H1 (cell line): ENCODE measurements at regions not wholly inside any gene's neighbourhood (a gene's known extent, or its start where the extent isn't known, plus 50 kb on each side); places are given as distances from the start of the nearest gene placed in this dataset.
A peak's percentile ranks its signal among the peaks of the same experiment; 100 is the strongest.

ENCODE experiments used
- CTCF ChIA-PET: fragments of 300-600 bp; sonication (Branson Sonifier 250); formaldehyde crosslinking; loops from one replicate; lab custom pipeline; 2021; ENCODE audit not compliant: partially characterized antibody; lab: Charles Lee
- POLR2A ChIA-PET: fragments of 300-600 bp; sonication (Branson Sonifier 250); formaldehyde crosslinking; loops from one replicate; lab custom pipeline; 2021; ENCODE audit warnings: inconsistent platforms; ENCODE audit not compliant: partially characterized antibody; lab: Charles Lee
- DNase-seq, 2 experiments: peaks; one replicate each; pipeline versions ENCODE4 v3.0.0 to v3.0.0-alpha.2; 2010 to 2022; ENCODE audit warnings: low spot score in 2 of 2, low read depth in 1 of 2, mixed read lengths in 1 of 2
- FAIRE-seq: peaks from 2 replicates; lab custom pipeline; 2011; peaks lifted over from hg19 to GRCh38; lab: Jason Lieb, UNC
- H2AFZ ChIP-seq: 2 replicates; pipeline ENCODE4 v1.8.1; 2012; ENCODE audit warnings: low read length, inconsistent platforms
- H2AK5ac ChIP-seq: 2 replicates; pipeline ENCODE4 v1.6.1; 2013; ENCODE audit warnings: low read depth, low read length
- H2BK120ac ChIP-seq: replicated peaks from 2 replicates; pipeline ENCODE3; 2013; ENCODE audit warnings: low read depth, low read length, inconsistent platforms
- H2BK12ac ChIP-seq: 2 replicates; pipeline ENCODE4 v1.6.1; 2013; ENCODE audit warnings: low read depth, low read length
- H2BK15ac ChIP-seq: 2 replicates; pipeline ENCODE4 v1.6.1; 2013; ENCODE audit warnings: low read length
- H2BK20ac ChIP-seq: 2 replicates; pipeline ENCODE4 v1.6.1; 2013; ENCODE audit warnings: low read length
- H2BK5ac ChIP-seq: 2 replicates; pipeline ENCODE4 v1.6.1; 2013; ENCODE audit warnings: low read depth, low read length
- H3K14ac ChIP-seq: 2 replicates; pipeline ENCODE4 v1.6.1; 2013; ENCODE audit warnings: inconsistent platforms; ENCODE audit not compliant: insufficient read length
- H3K18ac ChIP-seq: 2 replicates; pipeline ENCODE4 v1.6.1; 2013; ENCODE audit warnings: low read length; ENCODE audit errors: extremely low read depth
- H3K23ac ChIP-seq: 2 replicates; pipeline ENCODE4 v1.6.1; 2013; ENCODE audit warnings: inconsistent platforms; ENCODE audit not compliant: insufficient read length
- H3K23me2 ChIP-seq: 2 replicates; pipeline ENCODE4 v1.6.1; 2013; ENCODE audit warnings: low read depth, low read length
- H3K27ac ChIP-seq: 2 replicates; pipeline ENCODE4 v1.6.1; 2011; ENCODE audit warnings: low read depth, low read length, inconsistent platforms
- H3K27me3 ChIP-seq, 4 experiments: replicated peaks in 1 of 4; 1 replicate in 1 of 4; 2 replicates in 3 of 4; pipeline versions ENCODE4 v1.6.1 to v1.8.1; 2011 to 2013; ENCODE audit warnings: low read length in 3 of 4, mild to moderate bottlenecking in 3 of 4, inconsistent platforms in 2 of 4, mixed read lengths in 2 of 4, moderate library complexity in 1 of 4; ENCODE audit not compliant: control insufficient read depth in 3 of 4, insufficient read depth in 3 of 4; ENCODE audit errors: extremely low read depth in 1 of 4
- H3K36me3 ChIP-seq, 4 experiments: 2 replicates each; pipeline versions ENCODE4 v1.6.1 to v1.8.1; 2011 to 2013; ENCODE audit warnings: mild to moderate bottlenecking in 4 of 4, low read length in 3 of 4, moderate library complexity in 2 of 4, control low read depth in 1 of 4, inconsistent platforms in 1 of 4; ENCODE audit not compliant: insufficient read depth in 4 of 4, control insufficient read depth in 2 of 4
- H3K4ac ChIP-seq: replicated peaks from 2 replicates; pipeline ENCODE3; 2013; ENCODE audit warnings: low read length, low read depth, mixed read lengths, inconsistent platforms; ENCODE audit not compliant: insufficient read length
- H3K4me1 ChIP-seq, 4 experiments: replicated peaks in 1 of 4; 1 replicate in 1 of 4; 2 replicates in 3 of 4; pipeline versions ENCODE4 v1.6.1 to v1.8.1; 2011 to 2013; ENCODE audit warnings: low read length in 3 of 4, inconsistent platforms in 2 of 4, mixed read lengths in 1 of 4; ENCODE audit not compliant: insufficient read depth in 4 of 4, control insufficient read depth in 3 of 4
- H3K4me2 ChIP-seq, 2 experiments: 2 replicates each; pipeline versions ENCODE4 v1.6.1 to v1.8.1; 2011 to 2013; ENCODE audit warnings: low read depth in 2 of 2, low read length in 2 of 2, control low read depth in 1 of 2, inconsistent platforms in 1 of 2, mild to moderate bottlenecking in 1 of 2; ENCODE audit not compliant: insufficient read depth in 1 of 2
- H3K4me3 ChIP-seq, 4 experiments: fragments of 200-600, 300-600 bp in 1 of 4; sonication (generic), shearing (Covaris generic), sonication (Bioruptor Twin) in 1 of 4; 2 replicates each; pipeline versions ENCODE4 v1.5.1 to v1.8.1; 2011 to 2016; ENCODE audit warnings: low read length in 4 of 4, low read depth in 3 of 4, control low read depth in 2 of 4, inconsistent platforms in 2 of 4, mild to moderate bottlenecking in 2 of 4, mixed read lengths in 1 of 4, moderate library complexity in 1 of 4; ENCODE audit not compliant: insufficient read depth in 2 of 4; ENCODE audit errors: extremely low read depth in 1 of 4
- H3K56ac ChIP-seq: replicated peaks from 2 replicates; pipeline ENCODE3; 2013; ENCODE audit warnings: low read depth, mild to moderate bottlenecking, mixed read lengths, low read length, inconsistent platforms; ENCODE audit not compliant: insufficient read length
- H3K79me1 ChIP-seq: 2 replicates; pipeline ENCODE4 v1.6.1; 2013; ENCODE audit warnings: low read depth, low read length, control low read depth
- H3K79me2 ChIP-seq, 2 experiments: 2 replicates each; pipeline versions ENCODE4 v1.6.1 to v1.8.1; 2012 to 2013; ENCODE audit warnings: low read length in 2 of 2, mild to moderate bottlenecking in 2 of 2, inconsistent platforms in 1 of 2; ENCODE audit not compliant: insufficient read depth in 2 of 2, control insufficient read depth in 1 of 2
- H3K9ac ChIP-seq, 4 experiments: replicated peaks in 1 of 4; 1 replicate in 1 of 4; 2 replicates in 3 of 4; pipeline versions ENCODE4 v1.6.1 to v1.8.1; 2011 to 2013; ENCODE audit warnings: low read depth in 3 of 4, low read length in 3 of 4, control low read depth in 2 of 4, mild to moderate bottlenecking in 2 of 4, moderate library complexity in 2 of 4, inconsistent platforms in 1 of 4; ENCODE audit errors: extremely low read depth in 1 of 4
- H3K9me3 ChIP-seq, 2 experiments: 2 replicates each; pipeline versions ENCODE4 v1.6.1 to v1.8.1; 2012 to 2013; ENCODE audit warnings: mild to moderate bottlenecking in 2 of 2, moderate library complexity in 2 of 2, control low read depth in 1 of 2, inconsistent platforms in 1 of 2, low read depth in 1 of 2, low read length in 1 of 2, mixed read lengths in 1 of 2; ENCODE audit not compliant: insufficient read depth in 2 of 2
- H4K20me1 ChIP-seq, 2 experiments: replicated peaks in 1 of 2; 2 replicates each; pipeline versions ENCODE3 to v1.8.1; 2011 to 2013; ENCODE audit warnings: inconsistent platforms in 2 of 2, low read length in 2 of 2, mild to moderate bottlenecking in 1 of 2; ENCODE audit not compliant: insufficient read depth in 2 of 2, control insufficient read depth in 1 of 2
- H4K5ac ChIP-seq: 2 replicates; pipeline ENCODE4 v1.6.1; 2013; ENCODE audit warnings: low read length, low read depth, mixed read lengths, inconsistent platforms; ENCODE audit not compliant: insufficient read length
- H4K8ac ChIP-seq: 2 replicates; pipeline ENCODE4 v1.8.0; 2013; ENCODE audit warnings: mild to moderate bottlenecking, moderate library complexity, low read length, inconsistent platforms; ENCODE audit not compliant: insufficient read depth; ENCODE audit errors: extremely low read depth
- H4K91ac ChIP-seq: replicated peaks from 2 replicates; pipeline ENCODE3; 2013; ENCODE audit warnings: low read length, mixed read lengths, inconsistent platforms; ENCODE audit not compliant: insufficient read length
- EP300 ChIP-seq, 2 experiments: IDR thresholded peaks; 1 replicate in 1 of 2; 2 replicates in 1 of 2; pipeline ENCODE4 v1.6.1; 2011 to 2012; ENCODE audit warnings: low read depth in 2 of 2, low read length in 2 of 2, mild to moderate bottlenecking in 2 of 2, borderline replicate concordance in 1 of 2, inconsistent platforms in 1 of 2, moderate library complexity in 1 of 2
- JUN ChIP-seq: IDR thresholded peaks from 2 replicates; pipeline ENCODE4 v1.6.1; 2011; ENCODE audit warnings: low read depth, mild to moderate bottlenecking, improper control_type of control experiment, low read length
- KDM1A ChIP-seq: fragments of 200-600, 300-600 bp; sonication (generic); IDR thresholded peaks from 2 replicates; pipeline ENCODE4 v1.7.1; 2016; ENCODE audit warnings: mild to moderate bottlenecking, low read length, borderline replicate concordance
- NRF1 ChIP-seq: IDR thresholded peaks from 2 replicates; pipeline ENCODE4 v1.6.1; 2011; ENCODE audit warnings: mild to moderate bottlenecking, low read depth, low read length, improper control_type of control experiment
- RAD21 ChIP-seq, 2 experiments: IDR thresholded peaks in 1 of 2; conservative IDR thresholded peaks in 1 of 2; 2 replicates each; pipeline ENCODE4 v1.6.1; 2011; ENCODE audit warnings: low read depth in 2 of 2, low read length in 2 of 2, improper control_type of control experiment in 1 of 2, inconsistent platforms in 1 of 2, mild to moderate bottlenecking in 1 of 2, moderate library complexity in 1 of 2
- RNF2 ChIP-seq: fragments of 200-900, 300-1000 bp; sonication (generic); IDR thresholded peaks from 2 replicates; pipeline ENCODE4 v1.7.1; 2016; ENCODE audit warnings: borderline replicate concordance, low read depth, mild to moderate bottlenecking, antibody characterized with exemption, low read length; ENCODE audit not compliant: poor library complexity, severe bottlenecking; ENCODE audit errors: missing control alignments
- SIX5 ChIP-seq: IDR thresholded peaks from 2 replicates; pipeline ENCODE4 v1.6.1; 2011; ENCODE audit warnings: mild to moderate bottlenecking, low read depth, low read length
- TBP ChIP-seq: IDR thresholded peaks from 2 replicates; pipeline ENCODE4 v1.6.1; 2011; ENCODE audit warnings: low read depth, low read length, improper control_type of control experiment
- USF2 ChIP-seq: IDR thresholded peaks from 2 replicates; pipeline ENCODE4 v1.6.1; 2011; ENCODE audit warnings: low read length, improper control_type of control experiment
- ZNF274 ChIP-seq: IDR thresholded peaks from 2 replicates; pipeline ENCODE4 v1.7.0; 2012; ENCODE audit warnings: low read length, borderline replicate concordance; ENCODE audit errors: extremely low read depth
- WGBS, 2 experiments: shearing (Covaris generic) in 1 of 2; methylation state at CpG; one replicate each; pipeline versions ENCODE4 v1.1.6 to v1.1.7; 2013 to 2015; ENCODE audit warnings: low lambda C conversion rate in 2 of 2, mixed read lengths in 2 of 2, inconsistent platforms in 1 of 2, low coverage in 1 of 2, missing lambda C conversion rate in 1 of 2; ENCODE audit not compliant: insufficient replicate concordance in 2 of 2, insufficient coverage in 1 of 2, insufficient read length in 1 of 2; ENCODE audit errors: extremely low coverage in 1 of 2, missing lambda C conversion rate in 1 of 2; 5-methylcytosine and 5-hydroxymethylcytosine counted together
- TF ChIP-seq, protein P1 (sequence below): IDR thresholded peaks from 2 replicates; pipeline ENCODE4 v1.6.1; 2011; ENCODE audit warnings: low read depth, mild to moderate bottlenecking, low read length; ENCODE audit not compliant: insufficient read depth

DNA sequence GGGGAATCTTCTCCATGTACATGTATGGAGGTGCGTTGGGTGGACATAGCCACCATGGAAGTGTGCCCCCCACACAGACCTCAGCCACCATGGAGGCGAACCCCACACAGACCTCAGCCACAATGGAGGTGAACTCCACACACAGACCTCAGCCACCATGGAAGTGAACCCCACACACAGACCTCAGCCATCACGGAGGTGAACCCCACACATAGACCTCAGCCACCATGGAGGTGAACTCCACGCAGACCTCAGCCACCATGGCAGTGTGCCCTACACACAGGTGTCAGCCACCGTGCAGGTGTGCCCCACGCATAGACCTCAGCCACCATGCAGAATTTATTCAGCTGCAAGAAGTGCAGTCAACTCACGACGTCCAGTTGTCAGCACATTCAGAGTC is 339.7 kb downstream of the ACTR3B start:
- no peak overlapping the region for H3K56ac ChIP-seq
- no peaks in the 10 kb centered on the region for H3K79me1 ChIP-seq
- no peaks in the 10 kb centered on the region for H3K79me2 ChIP-seq
- H2BK20ac ChIP-seq: no peak overlapping the region
- no peaks in the 10 kb centered on the region for H3K36me3 ChIP-seq
- ChIA-PET CTCF (interaction anchor here (1.6 kb wide), 1 partner anchor 14 kb away, joined by 5 read pairs; no protein-coding TSS in a partner anchor), POLR2A (no interaction called here)
- no peaks in the 10 kb centered on the region for H3K23me2 ChIP-seq
- H3K27ac ChIP-seq: no peak overlapping the region
- H3K27me3 ChIP-seq: no peaks in the 10 kb centered on the region
- no peak overlapping the region for H2BK5ac ChIP-seq
- no peak overlapping the region for H2BK120ac ChIP-seq
- no peak for DNase-seq
- 0 out of 4 replicates have a peak, but pooled peaks cover 0 to 6% of the 10 kb centered on the region in 2 experiments for H3K9me3 ChIP-seq
- H3K4me3 ChIP-seq: no peak overlapping the region
- no peaks in the 10 kb centered on the region for H3K4me1 ChIP-seq
- no peak overlapping the region for H2AK5ac ChIP-seq
- H2BK15ac ChIP-seq: no peak overlapping the region
- no peak overlapping the region for H2AFZ ChIP-seq
- H3K4ac ChIP-seq: no peak overlapping the region
- H3K18ac ChIP-seq: no peak overlapping the region
- H3K9ac ChIP-seq: no peak overlapping the region
- 87% methylated on average over 8 of the region's 8 CpGs; no CpG with 5 or more reads in 1 of the 2 experiments for WGBS, 2 experiments
- no peaks in the 10 kb centered on the region for H4K20me1 ChIP-seq
- H4K5ac ChIP-seq: no peak overlapping the region
- no peak overlapping the region; the same call in 1 of the 2 replicates for H4K8ac ChIP-seq
- H4K91ac ChIP-seq: peak overlapping the region; percentile 20
- H3K23ac ChIP-seq: no peak overlapping the region
- no peak overlapping the region for H3K4me2 ChIP-seq
- H3K14ac ChIP-seq: no peak overlapping the region
- H2BK12ac ChIP-seq: no peak overlapping the region
- FAIRE-seq: no peak
- TF ChIP-seq TBP (no peak), NRF1 (no peak), JUN (no peak), ZNF274 (no peak), EP300 (IDR thresholded peaks at IDR 0.05; ENCODE audit: borderline replicate concordance in 1 of 2, low read depth in 2 of 2, low read length in 2 of 2) (no peak), KDM1A (no peak), USF2 (no peak), RNF2 (no peak), SIX5 (no peak), RAD21 (IDR thresholded peaks at IDR 0.05 in 1 of 2, conservative IDR thresholded peaks at IDR 0.05 in 1 of 2; ENCODE audit: low read depth in 2 of 2, low read length in 2 of 2) (no peak)
- TF ChIP-seq, protein P1, sequence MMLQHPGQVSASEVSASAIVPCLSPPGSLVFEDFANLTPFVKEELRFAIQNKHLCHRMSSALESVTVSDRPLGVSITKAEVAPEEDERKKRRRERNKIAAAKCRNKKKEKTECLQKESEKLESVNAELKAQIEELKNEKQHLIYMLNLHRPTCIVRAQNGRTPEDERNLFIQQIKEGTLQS: no peak
